ENCODE measurements at regions not wholly inside any gene's neighbourhood (a gene's known extent, or its start where the extent isn't known, plus 50 kb on each side); places are given as distances from the start of the nearest gene placed in this dataset.

- TF ChIP-seq CTCF (IDR thresholded peaks at IDR 0.05) (no peak), POLR2A (IDR thresholded peaks at IDR 0.05) (no peak), EP300 (IDR thresholded peaks at IDR 0.05) (no peak), POLR2AphosphoS5 (IDR thresholded peaks at IDR 0.05) (no peak)
Observed at GRCh38 chr4:122973465-122973864, 51.1 kb upstream of the NUDT6 start.
